ENCODE measurements at regions not wholly inside any gene's neighbourhood (a gene's known extent, or its start where the extent isn't known, plus 50 kb on each side); places are given as distances from the start of the nearest gene placed in this dataset.

- peaks cover 0 to 3% (median 2%) of the 10 kb centered on the region in 3 experiments; a peak in 4 of 7 replicates for H3K36me3 Mint-ChIP-seq (ENCODE audit: insufficient read depth in 1 of 3, low read depth in 3 of 3)
- H3K27me3 Mint-ChIP-seq (ENCODE audit: low read depth) = no peaks in the 10 kb centered on the region
- Histone ChIP-seq H2BK120ac (ENCODE audit: low read depth, low read length, poor library complexity, severe bottlenecking) (no peak overlapping the region), H3K23me2 (ENCODE audit: insufficient read length, low read depth, low read length, poor library complexity, severe bottlenecking) (no peaks in the 10 kb centered on the region), H2AK5ac (ENCODE audit: insufficient read length, low read length) (no peak overlapping the region), H3K56ac (ENCODE audit: insufficient read length, low read depth, low read length) (no peak overlapping the region), H2BK12ac (ENCODE audit: insufficient read length, low read depth, low read length) (no peak overlapping the region), H3K9me3 (ENCODE audit: control insufficient read depth, low read depth, low read length) (no peaks in the 10 kb centered on the region), H3K18ac (ENCODE audit: insufficient read length, low read depth, low read length) (no peak overlapping the region), H3K27ac (ENCODE audit: insufficient read length, low read depth, low read length) (no peak overlapping the region), H2BK20ac (ENCODE audit: low read depth, low read length, poor library complexity, severe bottlenecking) (no peak overlapping the region), H3K4me1 (ENCODE audit: insufficient read depth, low read length) (peaks cover 5% of the 10 kb centered on the region; the same call in 1 of the 2 replicates), H2AFZ (ENCODE audit: low read length) (no peak overlapping the region), H2BK15ac (ENCODE audit: low read depth, low read length) (no peak overlapping the region), H4K8ac (replicated peaks; ENCODE audit: insufficient read length, low read depth, low read length) (no peak overlapping the region), H4K91ac (ENCODE audit: insufficient read length, low read depth, low read length) (no peak overlapping the region), H3K79me2 (ENCODE audit: insufficient read depth, low read length) (no peaks in the 10 kb centered on the region), H2BK5ac (ENCODE audit: insufficient read length, low read length) (no peak overlapping the region), H3K4ac (ENCODE audit: low read depth, low read length) (no peak overlapping the region), H3K27me3 (ENCODE audit: insufficient read depth, low read length) (no peaks in the 10 kb centered on the region), H3K4me2 (ENCODE audit: insufficient read depth, insufficient read length, low read length) (no peak overlapping the region), H3K14ac (ENCODE audit: insufficient read depth, low read length) (no peak overlapping the region), H4K5ac (ENCODE audit: insufficient read length, low read depth, low read length) (no peak overlapping the region), H4K20me1 (ENCODE audit: control insufficient read depth, insufficient read depth, insufficient read length) (no peaks in the 10 kb centered on the region), H3T11ph (ENCODE audit: low read length) (no peak overlapping the region), H3K23ac (ENCODE audit: insufficient read length, low read depth, low read length) (no peak overlapping the region), H3K9ac (ENCODE audit: extremely low read depth, insufficient read length, low read length) (no peak overlapping the region), H3K79me1 (ENCODE audit: insufficient read depth, low read depth, low read length, poor library complexity, severe bottlenecking) (no peaks in the 10 kb centered on the region)
- no CpG with 5 or more reads among the region's 4 CpGs for WGBS (ENCODE audit: extremely low coverage, insufficient read length, low lambda C conversion rate)
- no peak overlapping the region for H3K4me3 Mint-ChIP-seq
- H3K27ac Mint-ChIP-seq = no peak overlapping the region
- H3K4me1 Mint-ChIP-seq = peaks cover 15 to 18% of the 10 kb centered on the region in 2 experiments
- no peak for DNase-seq
- H3K9me3 Mint-ChIP-seq = peaks cover 1 to 2% of the 10 kb centered on the region in 2 experiments; a peak in 3 of 5 replicates
- TF ChIP-seq CTCF (conservative IDR thresholded peaks at IDR 0.05) = no peak
These were observed 307.9 kb downstream of the CSNK1G3 start for GRCh38 chr5:123819833-123820232.
